Cardiac muscle cell (in vitro differentiated cells and primary cell): ENCODE measurements at regions not wholly inside any gene's neighbourhood (a gene's known extent, or its start where the extent isn't known, plus 50 kb on each side); places are given as distances from the start of the nearest gene placed in this dataset.

Source experiments
- DNase-seq, 2 donors: peaks; one replicate each; pipeline versions ENCODE4 v3.0.0 to v3.0.0-alpha.2; 2010 to 2017; ENCODE audit warnings: low read depth in 1 of 2, low spot score in 1 of 2
- H3K27ac ChIP-seq: fragments of 200-600 bp; sonication (generic); 2 replicates; pipeline ENCODE4 v1.5.1; 2016
- H3K27me3 ChIP-seq: fragments of 200-600 bp; sonication (generic); 2 replicates; pipeline ENCODE4 v1.6.0; 2016; ENCODE audit warnings: control low read depth
- H3K36me3 ChIP-seq: fragments of 200-600 bp; sonication (generic); 2 replicates; pipeline ENCODE4 v1.5.1; 2016; ENCODE audit warnings: control low read depth
- H3K4me1 ChIP-seq: fragments of 200-600 bp; sonication (generic); 2 replicates; pipeline ENCODE4 v1.8.1; 2017; ENCODE audit warnings: low read depth, mild to moderate bottlenecking, mixed run types
- H3K4me3 ChIP-seq: fragments of 200-600 bp; sonication (generic); 2 replicates; pipeline ENCODE4 v1.5.1; 2016; ENCODE audit warnings: mild to moderate bottlenecking
- H3K9me3 ChIP-seq: fragments of 200-600 bp; sonication (generic); 2 replicates; pipeline ENCODE4 v1.5.1; 2017; ENCODE audit warnings: low read depth, mild to moderate bottlenecking, control low read depth
- TF ChIP-seq, protein P1 (sequence below): IDR thresholded peaks from 2 replicates; pipeline ENCODE4 v1.5.1; 2012; ENCODE audit warnings: low read depth, mild to moderate bottlenecking, low read length

DNA sequence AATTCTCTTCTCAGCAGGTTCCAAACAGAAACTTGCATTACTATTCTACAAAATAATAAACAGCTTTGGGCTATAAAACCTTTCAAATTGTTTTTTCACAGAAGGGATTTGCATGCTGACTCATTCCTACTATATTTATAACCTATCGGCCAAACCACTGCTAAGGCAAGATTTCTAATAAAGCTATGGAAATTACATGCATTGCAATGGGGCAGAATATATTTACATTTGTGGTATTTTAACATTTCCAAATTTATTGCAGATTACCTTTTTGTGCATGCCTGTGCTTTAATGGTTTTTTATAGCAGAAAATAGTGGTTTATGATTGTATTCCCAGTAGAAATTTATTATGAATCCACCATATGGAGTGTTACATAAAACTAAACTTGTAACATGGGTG is 69.0 kb upstream of the NPVF start:
- no peaks in the 10 kb centered on the region for H3K27me3 ChIP-seq
- no peaks in the 10 kb centered on the region for H3K9me3 ChIP-seq
- DNase-seq: no peak
- no peaks in the 10 kb centered on the region for H3K4me1 ChIP-seq
- H3K27ac ChIP-seq: no peak overlapping the region
- no peak overlapping the region for H3K4me3 ChIP-seq
- H3K36me3 ChIP-seq: no peaks in the 10 kb centered on the region
- TF ChIP-seq, protein P1, sequence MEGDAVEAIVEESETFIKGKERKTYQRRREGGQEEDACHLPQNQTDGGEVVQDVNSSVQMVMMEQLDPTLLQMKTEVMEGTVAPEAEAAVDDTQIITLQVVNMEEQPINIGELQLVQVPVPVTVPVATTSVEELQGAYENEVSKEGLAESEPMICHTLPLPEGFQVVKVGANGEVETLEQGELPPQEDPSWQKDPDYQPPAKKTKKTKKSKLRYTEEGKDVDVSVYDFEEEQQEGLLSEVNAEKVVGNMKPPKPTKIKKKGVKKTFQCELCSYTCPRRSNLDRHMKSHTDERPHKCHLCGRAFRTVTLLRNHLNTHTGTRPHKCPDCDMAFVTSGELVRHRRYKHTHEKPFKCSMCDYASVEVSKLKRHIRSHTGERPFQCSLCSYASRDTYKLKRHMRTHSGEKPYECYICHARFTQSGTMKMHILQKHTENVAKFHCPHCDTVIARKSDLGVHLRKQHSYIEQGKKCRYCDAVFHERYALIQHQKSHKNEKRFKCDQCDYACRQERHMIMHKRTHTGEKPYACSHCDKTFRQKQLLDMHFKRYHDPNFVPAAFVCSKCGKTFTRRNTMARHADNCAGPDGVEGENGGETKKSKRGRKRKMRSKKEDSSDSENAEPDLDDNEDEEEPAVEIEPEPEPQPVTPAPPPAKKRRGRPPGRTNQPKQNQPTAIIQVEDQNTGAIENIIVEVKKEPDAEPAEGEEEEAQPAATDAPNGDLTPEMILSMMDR: no peak

DNA sequence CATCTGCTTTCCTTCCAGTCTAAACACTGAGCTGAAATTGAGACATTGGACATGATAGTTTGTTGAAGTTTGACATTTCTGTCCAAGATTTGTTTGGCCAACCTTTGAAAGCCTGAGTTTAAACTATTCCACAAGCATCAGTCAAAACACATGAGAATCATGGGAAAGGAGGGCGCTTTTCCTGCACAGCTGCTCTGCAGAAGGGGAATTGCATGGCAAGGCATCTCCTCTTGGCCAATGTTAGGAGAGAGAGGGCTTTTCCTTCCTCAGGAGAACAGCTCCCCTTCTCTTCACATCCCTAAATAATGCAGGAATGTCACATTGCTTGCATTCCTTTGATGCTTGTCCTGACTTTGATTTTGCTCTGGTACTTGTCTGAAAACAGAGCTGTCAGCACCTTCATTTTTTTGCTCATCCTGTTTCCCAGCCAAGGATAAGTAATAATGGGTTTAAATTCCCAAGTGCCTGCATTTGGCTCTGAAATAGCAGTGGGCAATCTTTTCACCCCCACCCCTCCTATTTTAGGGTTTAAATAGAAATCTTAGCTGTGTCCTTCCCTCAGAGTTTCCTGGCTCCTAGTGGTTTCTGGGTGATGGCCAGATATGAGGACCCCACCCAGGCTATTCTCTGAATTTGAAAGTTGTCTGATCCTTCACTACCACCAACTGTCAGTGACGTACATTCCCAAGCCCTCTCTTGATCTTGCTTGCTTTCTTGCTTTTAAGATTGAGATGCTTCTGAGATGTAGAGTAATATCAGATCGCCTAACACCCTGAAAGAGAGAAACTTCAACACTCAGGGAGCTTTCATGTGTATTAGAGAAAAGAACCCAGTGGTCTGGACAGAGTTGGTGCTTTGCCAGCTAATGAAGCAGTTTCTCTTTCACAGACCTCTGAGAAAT is 75.2 kb upstream of the NPVF start:
- no peak overlapping the region for H3K4me3 ChIP-seq
- H3K9me3 ChIP-seq: no peaks in the 10 kb centered on the region
- no peaks in the 10 kb centered on the region for H3K36me3 ChIP-seq
- TF ChIP-seq, protein P1: no peak
- DNase-seq: peak; percentile 64 to 74
- H3K27me3 ChIP-seq: no peaks in the 10 kb centered on the region
- peaks cover 10% of the 10 kb centered on the region for H3K4me1 ChIP-seq
- peak overlapping the region; percentile 74 for H3K27ac ChIP-seq

DNA sequence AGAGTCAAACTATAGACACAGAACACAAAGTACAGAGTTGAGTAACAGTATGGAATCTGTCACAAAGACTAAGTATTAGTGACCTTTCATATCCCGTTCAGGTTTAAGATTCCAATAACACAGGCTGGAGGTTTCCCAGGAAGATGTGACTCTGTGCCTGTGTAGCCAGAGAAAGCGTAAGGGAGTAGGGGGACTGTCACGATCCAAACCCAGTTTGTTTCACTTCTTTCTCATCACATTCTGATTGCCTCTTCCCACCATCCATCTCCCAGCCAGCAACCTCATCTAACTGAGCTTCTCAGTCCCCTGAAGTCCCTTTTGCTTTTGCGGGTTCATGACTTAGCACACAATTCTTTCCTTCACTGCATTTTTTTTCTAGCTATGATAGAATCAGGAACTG is 76.4 kb upstream of the NPVF start:
- no peak overlapping the region for H3K27ac ChIP-seq
- peaks cover 10% of the 10 kb centered on the region for H3K4me1 ChIP-seq
- no peak for DNase-seq
- H3K9me3 ChIP-seq: no peaks in the 10 kb centered on the region
- no peak overlapping the region for H3K4me3 ChIP-seq
- H3K36me3 ChIP-seq: no peaks in the 10 kb centered on the region
- TF ChIP-seq, protein P1: no peak
- no peaks in the 10 kb centered on the region for H3K27me3 ChIP-seq

DNA sequence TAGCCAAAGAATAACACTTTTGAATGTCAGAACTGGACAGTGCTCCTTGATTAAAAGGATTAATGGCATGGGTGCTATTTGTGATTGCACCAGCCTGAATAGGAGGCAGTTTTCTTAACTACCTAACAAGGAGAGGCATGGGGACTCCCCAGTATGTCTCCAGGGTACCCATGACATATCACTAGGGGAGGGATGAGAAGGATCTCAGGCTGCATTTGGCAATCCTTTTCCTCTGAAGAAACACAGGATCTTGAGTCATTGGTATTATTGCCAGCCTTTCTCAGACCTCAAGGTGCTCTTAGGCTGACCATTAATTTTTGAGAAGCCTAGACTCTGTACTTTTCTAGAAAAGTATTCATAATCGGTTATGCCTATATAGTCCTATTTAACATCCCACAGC is 77.5 kb upstream of the NPVF start:
- TF ChIP-seq, protein P1: no peak
- Histone ChIP-seq H3K27me3 (no peaks in the 10 kb centered on the region), H3K4me1 (peaks cover 10% of the 10 kb centered on the region), H3K9me3 (no peaks in the 10 kb centered on the region), H3K27ac (no peak overlapping the region), H3K36me3 (no peaks in the 10 kb centered on the region), H3K4me3 (no peak overlapping the region)
- DNase-seq: peak in 1 of 2 donors; percentile 12

DNA sequence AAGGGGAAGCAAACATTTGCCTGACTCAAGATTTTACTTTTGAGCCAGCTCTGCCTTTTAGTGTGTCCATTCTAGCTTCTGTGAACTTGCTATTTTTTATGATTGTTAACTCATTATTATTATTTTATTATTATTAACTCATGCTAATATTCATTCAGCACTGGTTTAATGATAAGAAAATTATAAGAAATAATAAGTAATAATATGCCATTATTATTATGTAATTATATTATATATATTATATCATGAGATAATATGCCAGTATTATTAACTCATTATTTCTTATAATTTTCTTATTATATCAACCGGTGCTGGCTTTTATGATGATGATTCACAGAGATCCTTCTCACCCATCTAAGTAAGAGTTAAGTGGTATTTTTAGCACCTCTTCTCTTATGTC is 79.3 kb upstream of the NPVF start:
- H3K9me3 ChIP-seq: no peaks in the 10 kb centered on the region
- no peak overlapping the region for H3K27ac ChIP-seq
- TF ChIP-seq, protein P1: no peak
- no peaks in the 10 kb centered on the region for H3K27me3 ChIP-seq
- no peak for DNase-seq
- H3K4me1 ChIP-seq: peaks cover 10% of the 10 kb centered on the region
- H3K36me3 ChIP-seq: no peaks in the 10 kb centered on the region
- H3K4me3 ChIP-seq: no peak overlapping the region
